ENCODE measurements at regions not wholly inside any gene's neighbourhood (a gene's known extent, or its start where the extent isn't known, plus 50 kb on each side); places are given as distances from the start of the nearest gene placed in this dataset.
"Not testable (repeated sequence)": the region's sequence is repeated elsewhere in the genome, so short reads cannot be mapped to it uniquely, and the experiment has no call there.

GRCh38 chr4:75422998-75423397, 91.2 kb downstream of the RCHY1 start:
- DNase-seq = no peak
- Histone ChIP-seq H3K4me3 (no peak overlapping the region), H3K27me3 (no peaks in the 10 kb centered on the region), H3K27ac (no peak overlapping the region), H3K4me1 (no peaks in the 10 kb centered on the region), H3K9me3 (no peaks in the 10 kb centered on the region), H3K36me3 (ENCODE audit: low read depth, missing control alignments) (no peaks in the 10 kb centered on the region)
- TF ChIP-seq POLR2A (IDR thresholded peaks at IDR 0.05) (no peak), CTCF (IDR thresholded peaks at IDR 0.05) (no peak)
- WGBS, 2 donors = 32 to 50% methylated on average over 1 of the region's 1 CpG
- intact Hi-C loops (cut with DNase I; ENCODE audit: low total_unique reads) = no loop called here

- H3K4me1 ChIP-seq = no peaks in the 10 kb centered on the region
- H3K4me3 ChIP-seq = no peak overlapping the region
- intact Hi-C loops (cut with DNase I; ENCODE audit: low total_unique reads) = no loop called here
- 48 to 69% methylated on average over 2 of the region's 2 CpGs for WGBS, 2 donors
- no peaks in the 10 kb centered on the region for H3K27me3 ChIP-seq
- TF ChIP-seq POLR2A (IDR thresholded peaks at IDR 0.05) = no peak
- no peak for TF ChIP-seq CTCF (IDR thresholded peaks at IDR 0.05)
- H3K27ac ChIP-seq = no peak overlapping the region
- no peak for DNase-seq
- no peaks in the 10 kb centered on the region for H3K9me3 ChIP-seq
- no peaks in the 10 kb centered on the region for H3K36me3 ChIP-seq (ENCODE audit: low read depth, missing control alignments)
Measured at GRCh38 chr4:75412746-75413145, 101.5 kb downstream of the RCHY1 start.

- DNase-seq = no peak
- no peak overlapping the region for H3K4me3 ChIP-seq
- H3K27ac ChIP-seq = no peak overlapping the region
- no peaks in the 10 kb centered on the region for H3K9me3 ChIP-seq
- H3K4me1 ChIP-seq = no peaks in the 10 kb centered on the region
- intact Hi-C loops (cut with DNase I; ENCODE audit: low total_unique reads) = no loop called here
- no peaks in the 10 kb centered on the region for H3K36me3 ChIP-seq (ENCODE audit: low read depth, missing control alignments)
- H3K27me3 ChIP-seq = no peaks in the 10 kb centered on the region
- 72 to 77% methylated on average over 4 of the region's 4 CpGs for WGBS, 2 donors
- TF ChIP-seq POLR2A (IDR thresholded peaks at IDR 0.05) = no peak
- TF ChIP-seq CTCF (IDR thresholded peaks at IDR 0.05) = no peak
Measured at GRCh38 chr4:75398501-75398900, 115.7 kb downstream of the RCHY1 start.

GRCh38 chr4:75391489-75392166, 122.6 kb downstream of the RCHY1 start:
- whole genome bisulfite sequencing, 2 donors = 28 to 57% methylated on average over 1 of the region's 1 CpG
- TF ChIP-seq POLR2A (IDR thresholded peaks at IDR 0.05) (no peak), CTCF (IDR thresholded peaks at IDR 0.05) (no peak)
- no peaks in the 10 kb centered on the region for H3K36me3 ChIP-seq (ENCODE audit: low read depth, missing control alignments)
- H3K4me1 ChIP-seq = no peaks in the 10 kb centered on the region
- intact Hi-C loops (cut with DNase I; ENCODE audit: low total_unique reads) = no loop called here
- no peaks in the 10 kb centered on the region for H3K27me3 ChIP-seq
- no peak overlapping the region for H3K27ac ChIP-seq
- no peak overlapping the region for H3K4me3 ChIP-seq
- no peak for DNase-seq
- H3K9me3 ChIP-seq = no peaks in the 10 kb centered on the region

- DNase-seq; H3K9me3 ChIP-seq; H3K36me3 ChIP-seq (ENCODE audit: low read depth, missing control alignments); H3K4me3 ChIP-seq; H3K27me3 ChIP-seq; H3K27ac ChIP-seq; H3K4me1 ChIP-seq; intact Hi-C loops (cut with DNase I; ENCODE audit: low total_unique reads): not testable (repeated sequence)
- 45 to 71% methylated on average over 11 to 12 of the region's 12 CpGs for WGBS, 2 donors
Measured at GRCh38 chr4:75386426-75386825, 127.8 kb downstream of the RCHY1 start.

Measured in testis (tissue), 2 donors.